K562 (cell line): ENCODE measurements at regions not wholly inside any gene's neighbourhood (a gene's known extent, or its start where the extent isn't known, plus 50 kb on each side); places are given as distances from the start of the nearest gene placed in this dataset.

Source experiments
- ATAC-seq: fragments of 200-7000 bp; cut with Tn5 transposase; 3 replicates; pipeline ENCODE4 v1.9.1; 2020; ENCODE audit warnings: moderate library complexity
- BruUV-seq: library from RNA; stranded (reverse); fragments of 400-500 nt; replicated peaks from 2 replicates; lab custom pipeline; 2021; lab: Mats Ljungman, UMichigan
- CTCF ChIA-PET: fragments of 300-600 bp; formaldehyde crosslinking; extraction: SDS; loops from one replicate; lab custom pipeline; 2021; ENCODE audit warnings: low intra/inter-chr PET ratio; lab: Yijun Ruan, JAX
- POLR2A ChIA-PET: fragments of 300-600, 350-650 bp; sonication (Branson Sonifier 250); formaldehyde crosslinking; extraction: SDS; loops from one replicate; lab custom pipeline; 2021; ENCODE audit warnings: antibody characterized with exemption, inconsistent platforms; lab: Yijun Ruan, JAX
- DNase-seq, 4 experiments: peaks; one replicate each; pipeline versions ENCODE4 v3.0.0 to v3.0.0-alpha.2; 2011 to 2018; ENCODE audit warnings: low spot score in 3 of 4, mixed read lengths in 3 of 4; ENCODE audit errors: extremely low read depth in 1 of 4
- FAIRE-seq: peaks from 2 replicates; lab custom pipeline; 2011; peaks lifted over from hg19 to GRCh38; lab: Jason Lieb, UNC
- H2AFZ ChIP-seq: 2 replicates; pipeline ENCODE4 v1.6.0; 2011; ENCODE audit warnings: low read depth, low read length, control low read depth, inconsistent platforms
- H3K27ac ChIP-seq: fragments of 200-600 bp; 3 replicates; pipeline ENCODE4 v1.8.0; 2011; ENCODE audit warnings: low read depth, mild to moderate bottlenecking, control low read depth, inconsistent platforms, low read length, moderate library complexity, mixed read lengths; ENCODE audit errors: extremely low read depth
- H3K27me3 ChIP-seq, 2 experiments: fragments of 300-600 bp in 1 of 2; 2 replicates in 1 of 2; 3 replicates in 1 of 2; pipeline versions ENCODE4 v1.6.0 to v1.8.0; 2011; ENCODE audit warnings: inconsistent platforms in 2 of 2, low read length in 2 of 2, mild to moderate bottlenecking in 1 of 2, mixed read lengths in 1 of 2, moderate library complexity in 1 of 2; ENCODE audit not compliant: control insufficient read depth in 2 of 2, insufficient read depth in 2 of 2
- H3K36me3 ChIP-seq: fragments of 300-600 bp; 3 replicates; pipeline ENCODE4 v1.8.0; 2011; ENCODE audit warnings: mild to moderate bottlenecking, low read length, inconsistent platforms; ENCODE audit not compliant: control insufficient read depth, insufficient read depth
- H3K4me1 ChIP-seq, 2 experiments: fragments of 200-600 bp in 1 of 2; replicated peaks in 1 of 2; 2 replicates in 1 of 2; 3 replicates in 1 of 2; pipeline versions ENCODE4 v1.5.1 to v1.8.0; 2011; ENCODE audit warnings: inconsistent platforms in 2 of 2, low read length in 2 of 2, mild to moderate bottlenecking in 1 of 2, mixed read lengths in 1 of 2, moderate library complexity in 1 of 2; ENCODE audit not compliant: control insufficient read depth in 2 of 2, insufficient read depth in 2 of 2
- H3K4me2 ChIP-seq: 2 replicates; pipeline ENCODE4 v1.6.1; 2011; ENCODE audit warnings: low read length, control low read depth, inconsistent platforms, mixed read lengths; ENCODE audit not compliant: insufficient read depth
- H3K4me3 ChIP-seq: fragments of 200-600 bp; sonication (generic), shearing (Covaris generic); 2 replicates; pipeline ENCODE4 v1.5.1; 2016; ENCODE audit warnings: control low read depth, inconsistent platforms
- H3K79me2 ChIP-seq: fragments of 200-600 bp; 3 replicates; pipeline ENCODE4 v1.8.0; 2011; ENCODE audit warnings: low read length, inconsistent platforms; ENCODE audit not compliant: control insufficient read depth, insufficient read depth
- H3K9ac ChIP-seq, 2 experiments: 2 replicates each; pipeline versions ENCODE4 v1.6.0 to v1.6.1; 2011; ENCODE audit warnings: low read depth in 2 of 2, low read length in 2 of 2, control low read depth in 1 of 2, inconsistent platforms in 1 of 2, mild to moderate bottlenecking in 1 of 2, mixed read lengths in 1 of 2; ENCODE audit not compliant: insufficient read depth in 1 of 2
- H3K9me1 ChIP-seq: one replicate; pipeline ENCODE4 v1.6.0; 2011; ENCODE audit warnings: inconsistent platforms, mild to moderate bottlenecking, low read length, moderate library complexity; ENCODE audit not compliant: control insufficient read depth, insufficient read depth
- H3K9me3 ChIP-seq: replicated peaks from 2 replicates; pipeline ENCODE4 v1.5.1; 2011; ENCODE audit warnings: low read depth, low read length, inconsistent platforms; ENCODE audit not compliant: control insufficient read depth, insufficient read depth
- H4K20me1 ChIP-seq: replicated peaks from 2 replicates; pipeline ENCODE4 v1.6.1; 2011; ENCODE audit warnings: low read length, inconsistent platforms, mixed read lengths; ENCODE audit not compliant: control insufficient read depth, insufficient read depth
- ATF7 ChIP-seq: fragments of 450-650 bp; IDR thresholded peaks from 2 replicates; pipeline ENCODE4 v1.7.1; 2014; ENCODE audit warnings: mild to moderate bottlenecking, moderate library complexity
- BCL6 ChIP-seq: fragments of 250-450 bp; sonication (Bioruptor Pico); IDR thresholded peaks from 2 replicates; pipeline ENCODE4 v1.4.0; 2020
- BRF1 ChIP-seq: IDR thresholded peaks from 3 replicates; pipeline ENCODE4 v1.6.1; 2011; ENCODE audit warnings: borderline replicate concordance, mild to moderate bottlenecking; ENCODE audit not compliant: insufficient read length; ENCODE audit errors: extremely low read depth
- CBFA2T2 ChIP-seq: fragments of 450-650 bp; conservative IDR thresholded peaks from 2 replicates; pipeline ENCODE4 v1.6.1; 2017; ENCODE audit warnings: mild to moderate bottlenecking
- CHD2 ChIP-seq: IDR thresholded peaks from 2 replicates; pipeline ENCODE4 v1.6.1; 2011; ENCODE audit warnings: low read depth, low read length
- ILK ChIP-seq: fragments of 450-650 bp; IDR thresholded peaks from 2 replicates; pipeline ENCODE4 v1.6.1; 2016; ENCODE audit warnings: missing genetic modification characterization, low read depth, mild to moderate bottlenecking, missing compliant biosample characterization, moderate library complexity, borderline replicate concordance
- JUND ChIP-seq, 2 experiments: IDR thresholded peaks; 2 replicates in 1 of 2; 3 replicates in 1 of 2; pipeline ENCODE4 v1.6.1; 2011; ENCODE audit warnings: borderline replicate concordance in 2 of 2, low read depth in 2 of 2, low read length in 2 of 2, improper control_type of control experiment in 1 of 2, missing biosample characterization in 1 of 2, missing genetic modification characterization in 1 of 2, missing genetic modification reagents in 1 of 2
- MEIS2 ChIP-seq: fragments of 450-650 bp; IDR thresholded peaks from 2 replicates; pipeline ENCODE4 v1.6.1; 2014; ENCODE audit warnings: mild to moderate bottlenecking; ENCODE audit not compliant: partially characterized antibody
- PCBP2 ChIP-seq: fragments of 200-400 bp; formaldehyde crosslinking; IDR thresholded peaks from 2 replicates; pipeline ENCODE4 v1.6.1; 2018; ENCODE audit warnings: low read length, low read depth, mild to moderate bottlenecking, moderate library complexity; ENCODE audit not compliant: poor library complexity, severe bottlenecking
- PHB ChIP-seq: fragments of 250-450 bp; sonication (Bioruptor Pico); IDR thresholded peaks from 2 replicates; pipeline ENCODE4 v1.5.0; 2021
- SAFB2 ChIP-seq: fragments of 200-400 bp; formaldehyde crosslinking; IDR thresholded peaks from 2 replicates; pipeline ENCODE4 v1.6.1; 2018; ENCODE audit warnings: borderline replicate concordance, low read length, low read depth, moderate library complexity; ENCODE audit not compliant: severe bottlenecking
- SIN3B ChIP-seq: fragments of 450-650 bp; IDR thresholded peaks from 2 replicates; pipeline ENCODE4 v1.6.1; 2017; ENCODE audit warnings: low read depth, mild to moderate bottlenecking, moderate library complexity
- SRSF1 ChIP-seq: fragments of 200-400 bp; formaldehyde crosslinking; IDR thresholded peaks from 2 replicates; pipeline ENCODE4 v1.6.1; 2017; ENCODE audit warnings: mild to moderate bottlenecking, low read depth, low read length, moderate library complexity
- ZBTB7A ChIP-seq: IDR thresholded peaks from 2 replicates; pipeline ENCODE4 v1.6.1; 2011; ENCODE audit warnings: low read depth, mild to moderate bottlenecking, low read length, moderate library complexity, borderline replicate concordance; ENCODE audit not compliant: control insufficient read depth
- ZNF124 ChIP-seq: sonication (generic); formaldehyde crosslinking; IDR thresholded peaks from 2 replicates; pipeline ENCODE4 v1.8.1; 2022; ENCODE audit warnings: missing genetic modification reagents
- ZNF586 ChIP-seq: fragments of 450-650 bp; formaldehyde crosslinking; conservative IDR thresholded peaks from 2 replicates; pipeline ENCODE4 v1.4.0; 2020; ENCODE audit warnings: mild to moderate bottlenecking, moderate library complexity
- ZNF695 ChIP-seq: fragments of 450-650 bp; formaldehyde crosslinking; IDR thresholded peaks from 2 replicates; pipeline ENCODE4 v1.4.0; 2020; ENCODE audit warnings: mild to moderate bottlenecking, moderate library complexity
- WGBS: fragments of 100-300 bp; shearing (Covaris generic); methylation state at CpG from one replicate; pipeline ENCODE4 v1.1.6; 2016; ENCODE audit warnings: low coverage, mixed read lengths; ENCODE audit not compliant: insufficient coverage; ENCODE audit errors: missing lambda C conversion rate; 5-methylcytosine and 5-hydroxymethylcytosine counted together
- in situ Hi-C: fragments of 300-500 bp; cut with MboI; formaldehyde crosslinking; loops from 4 replicates; pipeline ENCODE4 v1.15.0; 2018; ENCODE audit warnings: inconsistent platforms, mixed read lengths
- intact Hi-C: fragments of 100-400 bp; cut with micrococcal nuclease; formaldehyde crosslinking; loops from 2 replicates; pipeline ENCODE4 v1.14.2; 2022
- TF ChIP-seq, protein P1 (sequence below): fragments of 250-450 bp; sonication (Bioruptor Pico); IDR thresholded peaks from 2 replicates; pipeline ENCODE4 v1.8.0; 2021; ENCODE audit warnings: mild to moderate bottlenecking, moderate library complexity
- TF ChIP-seq, protein P2 (sequence below): fragments of 250-450 bp; sonication (Bioruptor Pico); IDR thresholded peaks from 2 replicates; pipeline ENCODE4 v1.8.0; 2021; ENCODE audit warnings: moderate library complexity, mild to moderate bottlenecking, inconsistent platforms

DNA sequence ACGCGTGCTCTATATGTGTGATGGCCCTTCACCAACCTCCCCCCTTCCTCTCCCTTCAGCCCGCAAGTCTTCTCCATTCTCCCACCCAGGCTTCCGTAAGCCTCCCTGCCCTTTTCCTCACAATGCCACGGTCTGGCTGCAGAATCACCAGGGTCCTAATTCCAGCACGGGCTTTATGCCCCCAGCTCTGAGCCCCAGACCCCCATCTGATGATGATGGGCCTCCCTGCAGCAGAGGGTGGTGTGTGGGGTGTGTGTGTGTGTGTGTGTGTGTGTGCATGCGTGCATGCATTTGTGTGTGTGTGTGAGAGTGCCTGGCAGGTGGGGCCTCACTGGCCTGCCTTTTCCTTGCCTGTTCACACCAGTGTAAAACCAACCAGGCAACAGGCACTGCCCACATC, 109.9 kb downstream of the OAT start (continued):
- TF ChIP-seq, protein P1, sequence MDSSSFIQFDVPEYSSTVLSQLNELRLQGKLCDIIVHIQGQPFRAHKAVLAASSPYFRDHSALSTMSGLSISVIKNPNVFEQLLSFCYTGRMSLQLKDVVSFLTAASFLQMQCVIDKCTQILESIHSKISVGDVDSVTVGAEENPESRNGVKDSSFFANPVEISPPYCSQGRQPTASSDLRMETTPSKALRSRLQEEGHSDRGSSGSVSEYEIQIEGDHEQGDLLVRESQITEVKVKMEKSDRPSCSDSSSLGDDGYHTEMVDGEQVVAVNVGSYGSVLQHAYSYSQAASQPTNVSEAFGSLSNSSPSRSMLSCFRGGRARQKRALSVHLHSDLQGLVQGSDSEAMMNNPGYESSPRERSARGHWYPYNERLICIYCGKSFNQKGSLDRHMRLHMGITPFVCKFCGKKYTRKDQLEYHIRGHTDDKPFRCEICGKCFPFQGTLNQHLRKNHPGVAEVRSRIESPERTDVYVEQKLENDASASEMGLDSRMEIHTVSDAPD (CRISPR knock-in tag) = no peak
- no peak for TF ChIP-seq MEIS2
- TF ChIP-seq SRSF1 = no peak
- no peak for TF ChIP-seq BCL6 (CRISPR knock-in tag)
- TF ChIP-seq, protein P2, sequence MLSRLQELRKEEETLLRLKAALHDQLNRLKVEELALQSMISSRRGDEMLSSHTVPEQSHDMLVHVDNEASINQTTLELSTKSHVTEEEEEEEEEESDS (CRISPR knock-in tag) = no peak

DNA sequence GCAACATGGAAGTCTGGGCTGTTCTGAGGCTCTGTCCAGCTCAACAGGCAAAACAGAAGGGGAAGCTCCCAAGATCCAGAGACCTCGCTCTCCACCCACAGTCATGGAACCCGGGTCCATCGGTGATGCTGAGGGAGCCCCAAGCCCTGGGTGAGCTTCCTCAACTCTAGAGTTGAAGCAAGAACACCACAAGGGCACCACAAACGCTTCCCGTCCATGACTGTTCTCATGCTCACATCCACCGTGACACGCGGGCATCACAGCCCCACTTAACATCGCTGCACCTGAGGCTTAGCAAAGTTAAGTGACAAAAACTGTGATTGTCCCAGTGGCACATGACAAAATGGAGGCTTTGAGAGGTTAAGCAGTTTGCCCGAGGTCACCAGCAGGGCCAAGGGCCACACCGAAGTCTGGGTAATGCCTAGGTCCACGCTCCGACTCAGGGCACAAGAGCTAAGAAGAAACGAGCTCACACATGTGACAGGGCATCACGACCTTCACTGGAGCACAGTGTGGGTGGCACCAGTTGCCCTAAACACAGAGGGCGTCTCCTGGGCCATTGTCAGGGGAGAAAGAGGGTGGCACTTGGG, 110.6 kb downstream of the OAT start:
- Histone ChIP-seq H3K9ac (no peak overlapping the region), H3K27me3 (peaks cover 0 to 18% of the 10 kb centered on the region in 2 experiments; a peak in 2 of 5 replicates), H3K36me3 (no peaks in the 10 kb centered on the region), H3K4me2 (no peak overlapping the region), H4K20me1 (no peaks in the 10 kb centered on the region), H3K9me3 (no peaks in the 10 kb centered on the region), H3K4me3 (no peak overlapping the region), H3K27ac (no peak overlapping the region), H3K4me1 (no peaks in the 10 kb centered on the region), H2AFZ (no peak overlapping the region), H3K79me2 (no peaks in the 10 kb centered on the region), H3K9me1 (no peaks in the 10 kb centered on the region)
- ChIA-PET POLR2A (interaction anchor here (0.6 kb wide), 1 partner anchor 222 kb away, joined by 3 read pairs; no protein-coding TSS in a partner anchor), CTCF (no interaction called here)
- in situ Hi-C loops (no loop called here), intact Hi-C loops (no loop called here)
- 0% methylated on average over 13 of the region's 16 CpGs for WGBS
- no peak for DNase-seq
- BruUV-seq = no TSS peak
- no peak for FAIRE-seq
- TF ChIP-seq JUND (IDR thresholded peaks at IDR 0.05; ENCODE audit: borderline replicate concordance, low read depth, low read length) = no peak
- TF ChIP-seq JUND (tag; IDR thresholded peaks at IDR 0.05; ENCODE audit: borderline replicate concordance, low read depth, low read length) = no peak
- TF ChIP-seq ILK (tag) = no peak
- no peak for TF ChIP-seq ATF7
- no peak for TF ChIP-seq SAFB2
- TF ChIP-seq PCBP2 = no peak
- no peak for TF ChIP-seq PHB (CRISPR knock-in tag)
- TF ChIP-seq ZNF124 = no peak
- no peak for TF ChIP-seq ZNF586
- TF ChIP-seq CBFA2T2 = no peak
- TF ChIP-seq BRF1 = no peak
- TF ChIP-seq CHD2 = no peak
- no peak for TF ChIP-seq SIN3B
- no peak for TF ChIP-seq ZBTB7A
- TF ChIP-seq ZNF695 (CRISPR knock-in tag) = no peak
- ATAC-seq = no peak
